GM21619 (cell line): ENCODE measurements at regions not wholly inside any gene's neighbourhood (a gene's known extent, or its start where the extent isn't known, plus 50 kb on each side); places are given as distances from the start of the nearest gene placed in this dataset.

Source experiments
- ATAC-seq: cut with Tn5 transposase; IDR thresholded peaks from one replicate; pipeline ENCODE4 v1.9.1; 2021; ENCODE audit not compliant: unreplicated experiment

- no peak for ATAC-seq
Observed at GRCh38 chr2:212873256-212873655, 278.2 kb downstream of the IKZF2 start.

DNA sequence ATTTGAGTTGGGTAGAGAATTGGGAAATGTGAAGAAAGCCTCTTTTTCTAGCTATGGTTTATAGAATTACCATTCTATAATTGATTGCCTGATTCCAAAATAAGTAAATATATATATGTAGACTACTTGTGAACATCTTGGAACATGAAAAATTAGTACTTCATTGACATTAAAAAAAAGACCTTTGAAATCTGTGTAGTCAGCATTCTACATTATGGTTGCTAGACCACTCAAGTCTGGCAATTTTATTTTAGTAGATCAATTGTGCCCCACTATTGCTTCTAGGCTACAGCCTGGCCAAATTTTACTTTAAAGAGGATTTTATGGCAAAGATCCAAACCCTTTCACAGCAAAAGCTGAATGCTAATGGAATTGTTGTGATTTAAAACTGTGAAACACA is 279.8 kb downstream of the IKZF2 start:
- no peak for ATAC-seq

DNA sequence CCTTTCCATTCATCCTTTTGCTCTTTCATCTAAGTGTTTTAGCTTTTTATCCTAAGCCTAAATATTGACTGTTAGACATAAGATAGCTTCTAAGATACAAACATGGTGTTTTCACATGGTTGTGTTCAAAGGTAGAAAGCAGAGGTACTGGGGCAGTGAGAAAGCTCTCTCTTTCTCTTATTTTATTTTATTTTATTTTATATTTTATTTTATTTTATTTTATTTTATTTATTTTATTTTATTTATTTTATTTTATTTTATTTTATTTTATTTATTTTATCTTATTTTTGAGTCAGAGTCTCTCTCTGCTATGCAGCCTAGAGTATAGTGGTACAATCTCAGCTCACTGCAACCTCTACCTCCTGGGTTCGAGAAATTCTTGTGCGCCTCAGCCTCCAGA is 287.2 kb downstream of the IKZF2 start:
- no peak for ATAC-seq

DNA sequence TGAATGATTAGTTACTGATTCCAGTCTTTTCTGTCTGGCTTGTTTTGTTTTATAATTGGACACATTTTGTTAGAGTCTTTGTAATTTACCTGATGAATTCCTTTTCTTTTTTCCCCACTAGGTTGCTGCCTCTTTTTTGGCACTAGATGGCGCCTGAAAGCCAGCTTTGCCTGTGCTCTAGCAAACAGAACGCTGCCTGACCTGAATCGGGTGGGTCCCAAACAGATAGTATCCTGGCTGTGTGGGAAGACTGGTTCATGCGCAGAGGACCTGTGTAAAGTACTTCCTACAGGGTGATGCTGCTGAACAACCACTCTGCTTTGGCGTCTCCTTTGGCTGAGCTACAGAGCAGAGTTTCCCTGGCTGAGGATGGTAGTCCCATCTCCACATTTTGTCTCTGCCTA is 288.2 kb downstream of the IKZF2 start:
- no peak for ATAC-seq

- no peak for ATAC-seq
Observed at GRCh38 chr2:212858496-212858895, 292.9 kb downstream of the IKZF2 start.

GRCh38 chr2:212854771-212855170 is 296.6 kb downstream of the IKZF2 start:
- no peak for ATAC-seq

DNA sequence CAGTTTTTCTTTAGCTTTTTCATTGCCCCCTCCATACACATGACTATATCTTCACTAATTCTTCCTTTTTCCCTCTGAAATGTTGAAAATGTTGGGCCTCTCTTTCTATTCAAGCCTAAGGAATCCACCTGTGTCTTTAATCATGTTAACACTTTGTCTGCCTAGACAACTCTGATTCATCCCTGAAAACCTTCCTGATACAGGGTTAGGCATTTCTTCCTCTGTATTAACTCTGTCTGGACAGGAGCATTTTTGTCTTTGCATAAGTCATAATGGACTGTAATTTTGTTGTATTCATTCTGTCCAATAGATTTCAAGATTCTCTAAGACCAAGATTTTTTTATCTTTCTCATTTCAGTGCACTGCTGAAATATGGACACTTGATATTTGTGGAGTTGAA is 297.3 kb downstream of the IKZF2 start:
- ATAC-seq, result no peak

- ATAC-seq, result no peak
Observed at GRCh38 chr2:212845941-212846340, 305.5 kb downstream of the IKZF2 start.

DNA sequence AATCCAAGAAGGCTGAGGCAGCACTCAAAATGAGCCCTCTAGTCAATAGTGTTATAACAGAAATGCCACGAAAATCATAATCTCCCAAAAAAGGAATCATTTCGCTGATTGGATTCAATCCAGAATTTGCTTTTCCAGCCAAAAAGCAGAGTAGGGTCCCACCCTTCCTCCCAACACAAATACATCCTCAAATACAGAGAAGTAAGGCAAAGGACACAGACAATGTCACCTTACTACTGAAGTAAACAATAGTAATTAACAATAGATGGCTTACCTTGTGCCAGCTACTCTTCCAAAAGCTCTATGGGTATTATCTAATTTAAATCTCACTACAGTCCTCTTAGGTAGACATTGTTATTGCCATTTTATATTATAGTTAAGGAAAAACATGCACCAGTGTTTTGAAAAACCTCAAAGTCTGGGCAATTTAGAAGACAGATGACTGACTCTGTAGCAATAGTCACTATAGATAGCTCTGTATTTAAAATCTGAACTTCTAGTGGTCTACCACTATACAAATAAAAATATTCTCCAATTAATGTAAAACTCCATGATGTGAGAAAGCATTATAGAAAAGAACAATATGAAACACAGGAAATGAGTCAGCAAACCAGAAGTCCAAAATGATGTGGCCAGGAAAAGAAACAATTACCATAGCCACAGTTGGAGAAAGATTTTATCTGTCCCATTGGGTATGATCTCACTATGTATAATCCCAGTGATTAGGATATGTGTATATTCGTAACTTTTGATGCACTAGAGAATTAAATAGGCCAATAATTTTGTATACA is 305.0 kb upstream of the ERBB4 start:
- ATAC-seq, result no peak

DNA sequence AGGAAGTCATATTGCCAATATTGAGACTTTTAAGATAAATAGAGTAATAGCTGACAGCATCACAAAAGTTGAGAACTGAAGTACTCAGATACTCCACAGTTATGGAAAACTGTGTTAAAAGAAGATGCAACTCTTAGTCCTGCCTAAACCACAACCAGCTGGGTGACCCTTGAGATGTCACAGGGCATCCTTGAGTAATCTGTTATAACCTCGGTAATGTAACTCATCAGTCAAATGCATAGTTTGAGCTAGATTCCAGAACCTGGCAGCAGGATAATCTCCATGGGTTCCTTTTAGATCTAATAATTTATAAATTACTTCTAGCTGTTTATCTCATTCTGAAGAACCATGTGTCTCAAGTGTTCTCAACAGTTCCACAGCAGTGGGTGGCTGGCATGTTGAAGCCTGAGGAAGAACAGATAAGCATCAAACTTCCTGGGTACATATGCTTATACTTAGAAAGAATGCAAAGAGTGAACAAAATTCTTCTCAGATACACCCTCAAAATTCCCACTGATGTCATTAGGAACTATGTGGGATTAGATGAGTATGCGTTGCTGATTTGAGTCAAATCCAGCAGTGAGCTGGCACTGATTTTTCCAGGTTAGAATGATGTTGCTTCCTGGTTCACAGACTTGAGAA is 304.1 kb upstream of the ERBB4 start:
- ATAC-seq, result no peak

GRCh38 chr2:212841460-212841859 is 302.9 kb upstream of the ERBB4 start:
- ATAC-seq, result no peak

GRCh38 chr2:212832211-212833195 is 293.9 kb upstream of the ERBB4 start:
- no peak for ATAC-seq

DNA sequence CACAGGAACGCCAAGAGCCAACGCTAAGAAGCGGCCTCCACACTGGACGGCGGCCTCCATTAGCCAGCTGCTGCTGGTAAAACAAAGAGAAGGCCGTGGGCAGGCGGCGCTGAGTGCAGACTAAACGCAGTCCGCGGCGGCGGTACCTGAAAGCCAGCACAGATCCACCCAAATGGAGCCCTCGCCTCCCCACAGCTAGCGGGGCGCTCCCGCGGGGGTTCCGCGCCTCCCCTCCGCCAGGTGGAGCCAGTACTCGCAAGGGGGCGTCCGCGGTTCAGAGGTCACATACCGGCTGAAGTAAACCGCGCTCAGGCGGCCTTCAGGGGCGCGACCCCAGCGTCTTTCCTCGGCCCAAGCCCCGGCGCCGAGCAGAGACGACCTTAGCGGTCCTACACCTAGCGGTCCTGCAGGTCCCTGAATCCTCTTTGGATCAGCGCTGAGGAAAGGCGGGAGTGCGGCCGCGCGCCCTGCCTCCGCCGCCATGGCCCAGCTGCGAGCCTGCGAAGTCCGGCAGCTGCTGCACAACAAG is 293.1 kb upstream of the ERBB4 start:
- ATAC-seq, result no peak

- no peak for ATAC-seq
Observed at GRCh38 chr2:212816267-212816666, 277.7 kb upstream of the ERBB4 start.

- ATAC-seq, result no peak
Observed at GRCh38 chr2:212815453-212815852, 276.9 kb upstream of the ERBB4 start.

- no peak for ATAC-seq
Observed at GRCh38 chr2:212814941-212815340, 276.3 kb upstream of the ERBB4 start.

DNA sequence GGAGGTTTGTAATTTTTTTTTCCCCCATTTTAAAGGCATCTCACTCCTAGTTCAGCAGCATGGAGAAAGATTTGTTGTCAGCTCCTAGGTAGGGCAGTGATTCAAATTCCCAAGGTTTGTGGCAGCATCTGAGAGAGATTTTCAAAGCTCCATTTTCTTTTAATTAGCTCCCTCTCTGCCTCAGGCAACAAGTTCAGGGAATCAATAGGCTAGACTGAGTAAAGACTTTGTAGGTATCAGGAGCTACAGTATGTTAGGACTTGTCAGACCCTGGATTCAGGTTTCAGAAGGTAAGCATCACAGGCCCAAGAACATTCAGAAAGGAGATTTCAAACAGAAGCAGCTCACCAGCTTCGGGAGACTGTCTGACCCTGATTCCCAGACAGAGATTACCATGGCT is 273.3 kb upstream of the ERBB4 start:
- no peak for ATAC-seq

DNA sequence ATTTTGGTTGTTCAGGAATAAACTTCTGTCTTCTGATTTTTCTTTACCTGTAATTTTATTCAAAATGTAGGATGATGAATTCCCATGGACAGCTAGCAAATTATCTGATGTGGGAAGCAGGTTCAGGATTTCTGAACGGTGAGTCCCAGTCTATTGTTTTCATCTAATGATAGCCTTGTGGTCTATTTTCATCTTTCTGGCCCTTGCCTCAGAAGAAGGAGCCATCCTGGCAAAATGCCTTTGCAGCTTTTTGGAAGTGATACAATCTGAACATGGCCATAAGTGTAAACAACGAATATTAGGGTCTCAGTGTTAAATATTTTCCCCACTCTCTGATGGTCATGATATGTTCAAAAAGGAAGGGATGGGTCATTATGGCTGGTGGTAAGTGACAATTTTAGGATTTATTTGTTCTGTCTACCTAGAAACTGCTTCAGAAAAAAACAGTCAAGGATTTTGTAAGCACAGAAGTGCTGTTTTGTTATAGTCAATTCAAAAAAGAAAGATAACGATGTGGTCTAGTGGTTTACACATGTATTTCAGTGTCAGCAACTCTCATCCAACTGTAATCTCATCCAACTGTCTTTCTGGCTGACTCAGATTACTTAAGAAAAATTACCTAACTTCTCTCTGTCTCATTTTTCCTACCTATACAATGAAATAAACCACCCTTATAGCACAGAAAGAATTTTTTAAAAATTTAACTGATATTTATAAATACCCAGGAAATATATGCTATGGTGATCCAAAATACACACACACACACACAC is 272.6 kb upstream of the ERBB4 start:
- no peak for ATAC-seq

GRCh38 chr2:212797484-212798205 is 259.0 kb upstream of the ERBB4 start:
- no peak for ATAC-seq

GRCh38 chr2:212794471-212794870 is 255.9 kb upstream of the ERBB4 start:
- ATAC-seq, result no peak
